ENCODE measurements at regions not wholly inside any gene's neighbourhood (a gene's known extent, or its start where the extent isn't known, plus 50 kb on each side); places are given as distances from the start of the nearest gene placed in this dataset.

- no peaks in the 10 kb centered on the region for H3K27me3 ChIP-seq (ENCODE audit: insufficient read depth, low read depth, severe bottlenecking)
- no peak for TF ChIP-seq CTCF (IDR thresholded peaks at IDR 0.05; ENCODE audit: low read depth, low read length)
These were observed 119.2 kb upstream of the TTC29 start for GRCh38 chr4:147064856-147065255.

GRCh38 chr4:147068564-147068963 lies 122.9 kb upstream of the TTC29 start:
- DNase-seq: no peak
- Histone ChIP-seq H3K27me3 (ENCODE audit: insufficient read depth, low read depth, severe bottlenecking) (no peaks in the 10 kb centered on the region), H3K36me3 (no peaks in the 10 kb centered on the region), H3K9me3 (ENCODE audit: severe bottlenecking) (peaks cover 7% of the 10 kb centered on the region), H3K27ac (no peak overlapping the region), H3K4me3 (ENCODE audit: low read depth, low read length) (no peak overlapping the region)
- TF ChIP-seq CTCF (IDR thresholded peaks at IDR 0.05; ENCODE audit: low read depth, low read length): no peak

More at GRCh38 chr4:147064856-147065255, 119.2 kb upstream of the TTC29 start:
- no peak for DNase-seq
- H3K36me3 ChIP-seq: no peaks in the 10 kb centered on the region
- no peak overlapping the region for H3K27ac ChIP-seq
- H3K9me3 ChIP-seq (ENCODE audit: severe bottlenecking): no peaks in the 10 kb centered on the region
- H3K4me3 ChIP-seq (ENCODE audit: low read depth, low read length): no peak overlapping the region

- TF ChIP-seq CTCF (IDR thresholded peaks at IDR 0.05; ENCODE audit: low read depth, low read length): no peak
- DNase-seq: no peak
- H3K27me3 ChIP-seq (ENCODE audit: insufficient read depth, low read depth, severe bottlenecking): no peaks in the 10 kb centered on the region
These were observed 125.6 kb upstream of the TTC29 start for GRCh38 chr4:147071209-147071740.

GRCh38 chr4:147076179-147076578 lies 130.5 kb upstream of the TTC29 start:
- H3K27me3 ChIP-seq (ENCODE audit: insufficient read depth, low read depth, severe bottlenecking): no peaks in the 10 kb centered on the region
- no peak for TF ChIP-seq CTCF (IDR thresholded peaks at IDR 0.05; ENCODE audit: low read depth, low read length)
- H3K27ac ChIP-seq: no peak overlapping the region
- peaks cover 7% of the 10 kb centered on the region for H3K9me3 ChIP-seq (ENCODE audit: severe bottlenecking)
- no peak for DNase-seq
- no peaks in the 10 kb centered on the region for H3K36me3 ChIP-seq
- H3K4me3 ChIP-seq (ENCODE audit: low read depth, low read length): no peak overlapping the region

More at GRCh38 chr4:147071209-147071740, 125.6 kb upstream of the TTC29 start:
- Histone ChIP-seq H3K4me3 (ENCODE audit: low read depth, low read length) (no peak overlapping the region), H3K27ac (no peak overlapping the region), H3K9me3 (ENCODE audit: severe bottlenecking) (peaks cover 7% of the 10 kb centered on the region), H3K36me3 (no peaks in the 10 kb centered on the region)

DNA sequence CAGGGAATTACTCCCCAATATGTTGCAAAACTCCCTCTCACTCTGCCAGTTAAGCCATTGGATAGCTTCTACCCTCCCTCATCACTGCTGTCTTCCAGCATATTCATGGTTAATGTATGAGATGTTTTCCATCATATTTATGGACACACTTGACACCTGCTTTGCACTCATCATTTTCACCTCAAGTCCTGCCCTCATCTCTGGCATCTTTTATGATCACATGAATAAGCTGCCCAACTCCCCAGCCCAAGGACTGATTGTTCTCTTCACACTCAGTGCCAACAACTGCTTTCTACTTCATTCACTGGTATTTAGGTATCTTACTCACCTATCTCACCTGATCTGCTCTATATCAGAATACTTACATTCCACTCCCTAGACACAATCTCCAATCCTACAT lies 131.1 kb upstream of the TTC29 start:
- Histone ChIP-seq H3K27ac (no peak overlapping the region), H3K36me3 (no peaks in the 10 kb centered on the region), H3K27me3 (ENCODE audit: insufficient read depth, low read depth, severe bottlenecking) (no peaks in the 10 kb centered on the region), H3K9me3 (ENCODE audit: severe bottlenecking) (peaks cover 7% of the 10 kb centered on the region), H3K4me3 (ENCODE audit: low read depth, low read length) (no peak overlapping the region)
- no peak for DNase-seq
- no peak for TF ChIP-seq CTCF (IDR thresholded peaks at IDR 0.05; ENCODE audit: low read depth, low read length)

DNA sequence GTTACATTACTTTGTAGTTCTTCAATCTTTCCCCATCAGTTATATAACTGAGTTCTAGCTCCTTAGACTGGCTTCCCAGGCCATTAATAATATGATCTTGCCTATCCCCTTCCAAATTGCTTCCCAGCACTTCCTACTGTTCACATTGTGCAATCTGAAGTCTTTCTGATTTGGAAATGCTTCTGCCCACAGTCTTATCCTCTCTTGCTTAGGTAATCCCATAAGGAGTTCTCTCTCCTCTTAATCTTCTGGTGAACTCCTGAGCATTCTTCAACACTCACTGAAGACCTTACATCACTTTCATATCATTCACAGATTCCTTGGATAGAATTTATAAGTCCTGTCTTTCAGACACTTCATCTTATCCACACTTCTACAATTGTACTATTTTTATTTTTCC lies 132.7 kb upstream of the TTC29 start:
- DNase-seq: no peak
- Histone ChIP-seq H3K36me3 (no peaks in the 10 kb centered on the region), H3K27me3 (ENCODE audit: insufficient read depth, low read depth, severe bottlenecking) (no peaks in the 10 kb centered on the region), H3K4me3 (ENCODE audit: low read depth, low read length) (no peak overlapping the region), H3K27ac (no peak overlapping the region), H3K9me3 (ENCODE audit: severe bottlenecking) (no peaks in the 10 kb centered on the region)
- TF ChIP-seq CTCF (IDR thresholded peaks at IDR 0.05; ENCODE audit: low read depth, low read length): no peak
